Epithelial cell of esophagus (primary cell): ENCODE measurements at regions not wholly inside any gene's neighbourhood (a gene's known extent, or its start where the extent isn't known, plus 50 kb on each side); places are given as distances from the start of the nearest gene placed in this dataset.
A peak's percentile ranks its signal among the peaks of the same experiment; 100 is the strongest.

Experiments used
- DNase-seq: peaks from one replicate; pipeline ENCODE4 v3.0.0; 2010; ENCODE audit warnings: low read depth
- H3K4me3 ChIP-seq: 2 replicates; pipeline ENCODE4 v1.5.1; 2011; ENCODE audit warnings: mild to moderate bottlenecking, low read length, control low read depth
- CTCF ChIP-seq: IDR thresholded peaks from 2 replicates; pipeline ENCODE4 v1.5.1; 2011; ENCODE audit warnings: low read depth, mild to moderate bottlenecking, low read length, control low read depth, inconsistent platforms; ENCODE audit not compliant: insufficient read depth; ENCODE audit errors: missing control alignments

DNA sequence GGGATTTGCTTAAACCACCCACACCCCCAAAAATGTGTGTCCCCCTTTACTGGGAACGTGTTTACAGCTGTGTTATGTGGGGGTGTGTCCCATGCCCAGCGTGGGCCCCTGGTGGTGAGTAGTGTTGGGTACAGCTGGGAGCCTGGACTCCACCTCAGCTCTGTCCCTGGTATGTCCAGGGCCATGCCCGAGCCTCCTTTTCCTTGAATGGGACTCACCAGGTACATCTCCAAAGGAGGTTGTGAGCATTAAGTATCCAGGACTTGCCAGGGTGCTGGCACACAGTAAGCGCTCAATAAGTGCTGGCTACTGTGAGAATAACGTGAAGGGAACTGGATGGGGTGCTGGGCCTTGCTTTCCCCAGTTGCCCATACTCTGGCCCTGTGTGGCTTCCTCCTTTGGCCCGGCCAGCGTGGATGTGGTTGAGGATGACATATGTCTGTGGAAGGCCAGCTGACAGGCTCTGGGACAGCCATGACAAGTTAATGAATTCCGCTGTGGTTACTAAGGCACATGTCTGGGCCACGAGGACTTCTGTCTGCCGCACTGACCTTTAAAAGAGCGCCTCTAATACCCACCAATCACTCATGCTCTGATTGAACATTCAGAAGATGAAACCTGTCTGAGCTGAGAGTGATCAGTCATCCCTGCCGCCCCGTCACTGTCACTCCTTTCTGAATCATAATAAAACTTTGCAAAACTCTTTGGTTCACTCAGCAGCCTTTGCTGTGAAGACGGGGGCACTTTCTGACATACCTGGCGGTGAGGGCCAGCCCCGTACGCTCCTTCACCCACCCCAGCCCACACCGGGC, 74.7 kb downstream of the DIO3 start:
- H3K4me3 ChIP-seq: no peak overlapping the region
- DNase-seq: no peak
- TF ChIP-seq CTCF: no peak

GRCh38 chr14:101639241-101639833, 78.0 kb downstream of the DIO3 start:
- no peak overlapping the region for H3K4me3 ChIP-seq
- DNase-seq: no peak
- no peak for TF ChIP-seq CTCF

DNA sequence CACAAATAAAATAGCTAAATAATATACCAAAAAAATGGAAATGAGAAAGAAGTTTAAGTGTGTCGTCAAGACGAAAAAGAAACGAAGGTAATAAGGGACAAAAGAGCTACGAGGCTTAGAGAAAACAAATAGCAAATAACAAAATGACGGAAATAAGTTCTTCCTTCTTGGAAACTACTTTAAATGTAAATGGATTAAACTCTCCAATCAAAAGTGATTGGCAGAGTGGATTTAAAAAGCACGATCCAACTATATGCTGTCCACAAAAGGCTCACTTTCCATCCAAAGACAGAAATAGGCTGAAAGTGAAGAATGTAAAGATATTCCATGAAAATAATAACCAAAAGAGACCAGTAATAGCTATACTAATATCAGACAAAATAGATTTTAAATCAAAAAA, 82.4 kb downstream of the DIO3 start:
- TF ChIP-seq CTCF: no peak
- H3K4me3 ChIP-seq: no peak overlapping the region

GRCh38 chr14:101654051-101654450, 92.8 kb downstream of the DIO3 start:
- no peak for DNase-seq
- no peak overlapping the region for H3K4me3 ChIP-seq
- TF ChIP-seq CTCF: no peak

More for the DNA sequence above, 82.4 kb downstream of the DIO3 start:
- no peak for DNase-seq

DNA sequence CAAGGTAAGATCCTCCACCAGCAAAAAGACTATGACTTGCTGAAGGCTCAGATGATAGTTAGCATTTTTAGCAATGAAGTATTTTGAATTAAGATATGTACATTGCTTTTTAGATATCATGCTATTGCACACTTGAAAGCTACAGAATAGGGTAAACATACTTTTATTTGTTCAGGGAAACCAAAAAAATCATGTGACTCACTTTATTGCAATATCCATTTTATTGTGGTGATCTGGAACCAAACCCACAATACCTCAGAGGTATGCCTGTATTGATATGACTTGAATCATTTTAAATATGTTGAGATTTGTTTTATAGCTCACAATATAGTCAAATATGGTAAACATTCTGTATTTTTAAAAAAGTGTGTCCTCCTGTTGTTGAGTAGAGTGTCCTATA, 96.1 kb downstream of the DIO3 start:
- TF ChIP-seq CTCF: no peak
- no peak overlapping the region for H3K4me3 ChIP-seq
- peak; percentile 2 for DNase-seq

- H3K4me3 ChIP-seq: no peak overlapping the region
- DNase-seq: peak; percentile 79
- TF ChIP-seq CTCF: peak; percentile 82
Measured at GRCh38 chr14:101665478-101666078, 95.9 kb upstream of the PPP2R5C start.
